GM10266 (cell line): ENCODE measurements at regions not wholly inside any gene's neighbourhood (a gene's known extent, or its start where the extent isn't known, plus 50 kb on each side); places are given as distances from the start of the nearest gene placed in this dataset.

Experiments used
- DNase-seq: peaks from one replicate; pipeline ENCODE4 v3.0.0; 2012; ENCODE audit errors: extremely low spot score
- TF ChIP-seq, protein P1 (sequence below): IDR thresholded peaks from 2 replicates; pipeline ENCODE4 v1.5.1; 2012; ENCODE audit warnings: mild to moderate bottlenecking, low read depth; ENCODE audit not compliant: control insufficient read depth, insufficient read depth; ENCODE audit errors: missing control alignments

DNA sequence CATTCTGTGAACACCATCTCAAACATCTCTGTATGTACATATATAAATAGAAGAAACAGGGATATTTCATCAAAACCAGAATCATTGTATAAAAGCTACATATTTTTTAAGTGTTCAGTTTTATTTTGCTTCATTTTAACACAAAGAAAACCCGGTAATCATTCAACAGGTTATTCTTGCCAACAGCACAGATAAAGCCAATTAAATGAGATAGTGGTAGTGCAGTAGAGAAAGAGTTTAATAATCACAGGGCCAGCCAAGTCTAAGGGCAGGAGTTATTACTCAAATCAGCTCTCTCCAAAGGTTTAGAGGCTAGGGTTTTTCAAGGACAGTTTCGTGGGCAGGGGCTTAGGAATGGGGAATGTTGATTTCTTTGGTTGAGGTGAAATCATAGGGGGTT, 261.0 kb upstream of the KIF2A start:
- no peak for DNase-seq
- TF ChIP-seq, protein P1, sequence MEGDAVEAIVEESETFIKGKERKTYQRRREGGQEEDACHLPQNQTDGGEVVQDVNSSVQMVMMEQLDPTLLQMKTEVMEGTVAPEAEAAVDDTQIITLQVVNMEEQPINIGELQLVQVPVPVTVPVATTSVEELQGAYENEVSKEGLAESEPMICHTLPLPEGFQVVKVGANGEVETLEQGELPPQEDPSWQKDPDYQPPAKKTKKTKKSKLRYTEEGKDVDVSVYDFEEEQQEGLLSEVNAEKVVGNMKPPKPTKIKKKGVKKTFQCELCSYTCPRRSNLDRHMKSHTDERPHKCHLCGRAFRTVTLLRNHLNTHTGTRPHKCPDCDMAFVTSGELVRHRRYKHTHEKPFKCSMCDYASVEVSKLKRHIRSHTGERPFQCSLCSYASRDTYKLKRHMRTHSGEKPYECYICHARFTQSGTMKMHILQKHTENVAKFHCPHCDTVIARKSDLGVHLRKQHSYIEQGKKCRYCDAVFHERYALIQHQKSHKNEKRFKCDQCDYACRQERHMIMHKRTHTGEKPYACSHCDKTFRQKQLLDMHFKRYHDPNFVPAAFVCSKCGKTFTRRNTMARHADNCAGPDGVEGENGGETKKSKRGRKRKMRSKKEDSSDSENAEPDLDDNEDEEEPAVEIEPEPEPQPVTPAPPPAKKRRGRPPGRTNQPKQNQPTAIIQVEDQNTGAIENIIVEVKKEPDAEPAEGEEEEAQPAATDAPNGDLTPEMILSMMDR = no peak

DNA sequence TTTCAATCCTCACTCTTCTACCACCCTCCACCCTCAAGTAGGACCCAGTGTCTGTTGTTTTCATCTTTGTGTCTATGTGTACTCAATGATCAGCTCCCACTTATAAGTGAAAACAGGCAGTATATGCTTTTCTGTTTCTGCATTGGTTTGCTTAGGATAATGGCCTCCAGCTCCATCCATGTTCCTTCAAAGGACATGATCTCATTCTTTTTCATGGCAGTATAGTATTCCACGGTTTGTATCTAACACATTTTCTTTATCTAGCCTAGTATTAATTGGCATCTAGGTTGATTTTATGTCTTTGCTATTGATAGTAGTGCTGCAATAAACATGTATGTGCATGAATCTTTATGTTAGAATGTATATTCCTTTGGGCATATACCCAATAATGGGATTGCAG, 259.8 kb upstream of the KIF2A start:
- TF ChIP-seq, protein P1 = no peak
- DNase-seq = no peak

DNA sequence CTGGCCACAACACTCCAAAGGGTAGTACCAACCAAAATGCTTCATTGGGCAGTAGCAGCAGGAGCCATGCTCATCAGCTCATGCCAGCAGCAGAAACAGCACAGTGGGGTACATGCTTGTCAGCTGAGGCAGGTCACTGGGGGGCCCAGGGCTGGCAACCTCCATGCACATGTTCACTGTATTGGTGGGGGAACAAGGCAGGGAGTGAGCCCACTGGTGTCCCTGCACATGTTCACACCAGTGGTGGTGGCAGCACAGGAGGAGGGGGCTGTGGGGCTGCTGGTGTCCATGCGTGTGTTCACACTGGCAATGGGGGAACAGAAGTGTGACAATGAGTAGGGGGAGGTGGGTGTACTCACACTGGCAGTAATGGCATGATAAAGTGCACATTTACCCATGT, 254.3 kb upstream of the KIF2A start:
- TF ChIP-seq, protein P1 = no peak
- DNase-seq = no peak

DNA sequence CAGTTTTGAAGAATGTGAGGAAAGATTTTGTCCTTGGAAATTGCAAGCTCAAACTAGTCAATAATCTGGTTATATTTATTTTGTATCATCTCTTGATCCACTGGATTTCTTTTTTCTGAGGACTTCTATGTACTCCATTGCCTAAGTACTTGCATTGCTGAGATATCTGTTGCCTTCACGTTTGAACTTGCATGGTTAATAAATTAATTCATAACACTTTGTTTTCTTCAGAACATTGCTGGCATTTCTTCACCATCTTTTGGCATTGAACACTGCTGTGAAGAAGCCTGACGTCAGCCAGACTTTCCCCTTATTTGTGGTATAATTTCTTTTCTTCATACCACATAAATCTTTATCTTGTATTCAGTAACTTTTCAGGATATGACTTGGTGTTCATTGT, 246.0 kb upstream of the KIF2A start:
- no peak for DNase-seq
- TF ChIP-seq, protein P1 = no peak

- TF ChIP-seq, protein P1 = no peak
- DNase-seq = no peak
Observed at GRCh38 chr5:62065050-62065449, 241.0 kb upstream of the KIF2A start.

GRCh38 chr5:62066761-62067277, 239.2 kb upstream of the KIF2A start:
- TF ChIP-seq, protein P1 = no peak

DNA sequence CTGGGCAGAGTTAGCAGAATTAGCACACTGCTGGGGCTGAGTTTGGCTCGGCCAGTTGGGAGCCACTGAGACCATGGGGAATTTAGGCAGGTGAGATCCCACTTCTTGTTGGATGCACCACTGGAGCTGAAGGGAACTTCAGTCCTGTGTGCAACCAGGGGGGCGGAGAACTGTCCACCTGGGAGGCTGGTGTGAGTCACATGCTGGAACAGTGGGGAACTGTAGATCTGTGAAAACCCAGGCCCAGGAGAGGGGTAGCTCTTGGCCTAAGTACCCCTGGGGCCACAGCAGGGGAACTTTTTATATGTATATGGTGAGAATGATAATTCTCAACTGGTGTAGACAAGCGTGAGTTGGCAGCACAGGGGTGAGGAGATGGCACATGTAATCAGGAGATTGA, 237.5 kb upstream of the KIF2A start:
- DNase-seq = no peak
- TF ChIP-seq, protein P1 = no peak

More at GRCh38 chr5:62066761-62067277, 239.2 kb upstream of the KIF2A start:
- DNase-seq = no peak
